Ovary (tissue), 7 donors: ENCODE measurements at regions not wholly inside any gene's neighbourhood (a gene's known extent, or its start where the extent isn't known, plus 50 kb on each side); places are given as distances from the start of the nearest gene placed in this dataset.
A peak's percentile ranks its signal among the peaks of the same experiment; 100 is the strongest.

Experiments
- DNase-seq, 5 donors: peaks; one replicate each; pipeline ENCODE4 v3.0.0-alpha.2; 2019 to 2020
- H3K27ac ChIP-seq, 2 donors: fragments of 200-600 bp; one replicate each; pipeline versions ENCODE4 v1.5.1 to v1.8.0; 2019 to 2022
- H3K27me3 ChIP-seq: fragments of 200-600 bp; one replicate; pipeline ENCODE4 v1.8.0; 2022
- H3K36me3 ChIP-seq: fragments of 200-600 bp; sonication (generic); one replicate; pipeline ENCODE4 v1.5.1; 2019
- H3K4me1 ChIP-seq: one replicate; pipeline ENCODE4 v1.8.1; 2013; ENCODE audit warnings: mild to moderate bottlenecking, moderate library complexity; ENCODE audit not compliant: insufficient read depth
- H3K4me3 ChIP-seq: fragments of 200-600 bp; sonication (generic); one replicate; pipeline ENCODE4 v1.5.1; 2017
- H3K9me3 ChIP-seq, 2 donors: fragments of 200-600 bp in 1 of 2; sonication (generic) in 1 of 2; one replicate each; pipeline versions ENCODE4 v1.5.1 to v1.8.1; 2013 to 2019; ENCODE audit warnings: mild to moderate bottlenecking in 1 of 2, moderate library complexity in 1 of 2
- EP300 ChIP-seq: sonication (generic); formaldehyde crosslinking; IDR thresholded peaks from one replicate; pipeline ENCODE4 v1.6.1; 2017; ENCODE audit warnings: antibody characterized with exemption
- POLR2A ChIP-seq: fragments of 450-650 bp; IDR thresholded peaks from one replicate; pipeline ENCODE4 v1.6.1; 2017; ENCODE audit warnings: antibody characterized with exemption, mild to moderate bottlenecking, moderate library complexity
- WGBS, 3 donors: extraction: QIAGEN DNeasy Blood & Tissue Kit in 1 of 3; methylation state at CpG; one replicate each; pipeline versions ENCODE4 v1.1.5 to v1.1.7; 2013 to 2017; 5-methylcytosine and 5-hydroxymethylcytosine counted together
- intact Hi-C, 4 donors: fragments of 100-400 bp; cut with DNase I; formaldehyde crosslinking; loops; one replicate each; pipeline versions ENCODE4 v1.11.0 to v1.15.1; 2022 to 2023
- TF ChIP-seq, protein P1 (sequence below), 3 donors: fragments of 450-650 bp in 2 of 3; fragments of 200-600 bp in 1 of 3; IDR thresholded peaks; one replicate each; pipeline versions ENCODE4 v1.5.1 to v1.8.0; 2016 to 2022; ENCODE audit warnings: antibody characterized with exemption in 3 of 3, mild to moderate bottlenecking in 1 of 3
- donor health status: DM: no; HTN: no; CAD: no; lungs with moderate emphysema.
- donor health status: DM: no; HTN: no; CAD: no.
- donor health status: Bipolar disorder and iron deficiency.
- donor health status: DM: no; HTN: no; CAD: no.
- donor health status: DM: yes; HTN: yes; CAD: no.

GRCh38 chr4:123553733-123554637 is 157.4 kb downstream of the SPRY1 start:
- Histone ChIP-seq H3K9me3 (no peaks in the 10 kb centered on the region), H3K36me3 (no peaks in the 10 kb centered on the region), H3K27ac (no peak overlapping the region), H3K4me1 (peaks cover 8% of the 10 kb centered on the region), H3K4me3 (no peak overlapping the region), H3K27me3 (no peaks in the 10 kb centered on the region)
- DNase-seq, result no peak
- intact Hi-C loops, result no loop called here
- no peak for TF ChIP-seq EP300
- TF ChIP-seq POLR2A, result no peak
- TF ChIP-seq, protein P1, sequence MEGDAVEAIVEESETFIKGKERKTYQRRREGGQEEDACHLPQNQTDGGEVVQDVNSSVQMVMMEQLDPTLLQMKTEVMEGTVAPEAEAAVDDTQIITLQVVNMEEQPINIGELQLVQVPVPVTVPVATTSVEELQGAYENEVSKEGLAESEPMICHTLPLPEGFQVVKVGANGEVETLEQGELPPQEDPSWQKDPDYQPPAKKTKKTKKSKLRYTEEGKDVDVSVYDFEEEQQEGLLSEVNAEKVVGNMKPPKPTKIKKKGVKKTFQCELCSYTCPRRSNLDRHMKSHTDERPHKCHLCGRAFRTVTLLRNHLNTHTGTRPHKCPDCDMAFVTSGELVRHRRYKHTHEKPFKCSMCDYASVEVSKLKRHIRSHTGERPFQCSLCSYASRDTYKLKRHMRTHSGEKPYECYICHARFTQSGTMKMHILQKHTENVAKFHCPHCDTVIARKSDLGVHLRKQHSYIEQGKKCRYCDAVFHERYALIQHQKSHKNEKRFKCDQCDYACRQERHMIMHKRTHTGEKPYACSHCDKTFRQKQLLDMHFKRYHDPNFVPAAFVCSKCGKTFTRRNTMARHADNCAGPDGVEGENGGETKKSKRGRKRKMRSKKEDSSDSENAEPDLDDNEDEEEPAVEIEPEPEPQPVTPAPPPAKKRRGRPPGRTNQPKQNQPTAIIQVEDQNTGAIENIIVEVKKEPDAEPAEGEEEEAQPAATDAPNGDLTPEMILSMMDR (IDR thresholded peaks at IDR 0.05), result no peak
- 92 to 97% (median 94%) methylated on average over 3 of the region's 3 CpGs for WGBS, 3 donors

DNA sequence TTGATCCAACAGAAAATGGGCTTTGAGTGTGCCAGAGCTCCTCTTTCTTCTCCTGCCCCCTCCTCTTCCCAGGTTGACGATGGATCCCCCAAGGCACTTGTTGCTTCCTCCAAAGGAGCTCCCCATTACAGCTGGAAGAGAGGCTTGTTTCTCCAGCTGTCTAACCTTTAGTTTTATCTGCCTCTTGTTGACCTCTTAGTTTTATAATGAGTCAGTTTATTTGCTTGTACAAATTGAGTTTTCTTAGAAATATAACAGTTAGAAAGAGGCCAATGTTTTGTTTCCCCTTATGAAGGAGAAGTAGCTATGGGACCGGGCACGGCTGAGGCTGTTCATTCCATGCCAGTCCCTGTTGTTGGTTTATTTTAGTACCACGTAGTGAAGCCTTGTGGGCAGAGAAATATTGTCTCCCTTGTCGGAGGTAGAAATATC is 158.2 kb downstream of the SPRY1 start:
- no peak for DNase-seq
- intact Hi-C loops, result loop anchor here in 1 of 4 donors (5.0 kb wide), 1 partner anchor 158 kb away; the partner anchor contains the start of gene SPRY1

GRCh38 chr4:123555233-123555806 is 158.7 kb downstream of the SPRY1 start:
- 4 to 21% (median 11%) methylated on average over 9 of the region's 9 CpGs for WGBS, 3 donors
- H3K4me3 ChIP-seq, result no peak overlapping the region
- H3K36me3 ChIP-seq, result no peaks in the 10 kb centered on the region
- DNase-seq, result peak; percentile 50 to 88 (median 83)
- H3K27ac ChIP-seq, result peak overlapping the region in 1 of 2 donors; percentile 34
- TF ChIP-seq, protein P1 (IDR thresholded peaks at IDR 0.05), result no peak
- TF ChIP-seq POLR2A, result no peak
- no peak for TF ChIP-seq EP300
- H3K27me3 ChIP-seq, result no peaks in the 10 kb centered on the region
- H3K4me1 ChIP-seq, result peaks cover 11% of the 10 kb centered on the region
- intact Hi-C loops, result loop anchor here in 1 of 4 donors (5.0 kb wide), 1 partner anchor 158 kb away; the partner anchor contains the start of gene SPRY1
- H3K9me3 ChIP-seq, result no peaks in the 10 kb centered on the region

More for the DNA sequence above, 158.2 kb downstream of the SPRY1 start:
- 12 to 25% (median 16%) methylated on average over 5 of the region's 5 CpGs for WGBS, 3 donors
- H3K4me3 ChIP-seq, result no peak overlapping the region
- H3K27me3 ChIP-seq, result no peaks in the 10 kb centered on the region
- peaks cover 8% of the 10 kb centered on the region for H3K4me1 ChIP-seq
- no peak overlapping the region for H3K27ac ChIP-seq
- TF ChIP-seq EP300 (peak; percentile 17), POLR2A (no peak)
- no peaks in the 10 kb centered on the region for H3K36me3 ChIP-seq
- H3K9me3 ChIP-seq, result no peaks in the 10 kb centered on the region

GRCh38 chr4:123555807-123556273 is 159.2 kb downstream of the SPRY1 start:
- WGBS, 3 donors, result 35 to 68% (median 36%) methylated on average over 6 of the region's 6 CpGs

DNA sequence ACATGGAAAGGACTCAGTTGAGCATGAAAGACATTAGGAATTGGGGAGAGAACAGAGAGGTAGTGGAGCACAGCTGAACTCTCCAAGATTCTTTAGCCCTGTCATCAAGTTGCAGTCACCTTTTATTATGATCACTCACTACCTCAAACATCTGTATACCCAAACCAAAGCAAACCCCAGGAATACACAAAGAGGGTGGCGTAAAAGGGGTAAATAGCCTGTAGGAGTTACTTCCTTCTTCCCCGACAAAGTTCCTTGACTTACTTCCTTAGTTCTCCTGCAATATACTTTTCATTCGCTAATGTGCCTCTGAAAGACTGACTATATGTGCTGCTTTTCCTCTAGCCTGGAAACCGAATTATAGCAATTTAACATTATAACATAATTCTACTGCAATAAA is 159.9 kb downstream of the SPRY1 start:
- WGBS, 3 donors, result 92 to 96% (median 93%) methylated on average over 4 of the region's 4 CpGs
- intact Hi-C loops, result loop anchor here in 1 of 4 donors (5.0 kb wide), 1 partner anchor 159 kb away; the partner anchor contains the start of gene SPRY1

More at GRCh38 chr4:123555807-123556273, 159.2 kb downstream of the SPRY1 start:
- intact Hi-C loops, result loop anchor here in 1 of 4 donors (5.0 kb wide), 1 partner anchor 159 kb away; the partner anchor contains the start of gene SPRY1
- H3K4me3 ChIP-seq, result no peak overlapping the region
- no peak for TF ChIP-seq POLR2A
- no peak for DNase-seq
- no peaks in the 10 kb centered on the region for H3K9me3 ChIP-seq
- peak overlapping the region in 1 of 2 donors; percentile 34 for H3K27ac ChIP-seq
- no peaks in the 10 kb centered on the region for H3K36me3 ChIP-seq
- no peaks in the 10 kb centered on the region for H3K27me3 ChIP-seq
- H3K4me1 ChIP-seq, result peaks cover 11% of the 10 kb centered on the region

More for the DNA sequence above, 159.9 kb downstream of the SPRY1 start:
- DNase-seq, result no peak
- Histone ChIP-seq H3K4me3 (no peak overlapping the region), H3K4me1 (peaks cover 11% of the 10 kb centered on the region), H3K27ac (no peak overlapping the region), H3K27me3 (no peaks in the 10 kb centered on the region), H3K36me3 (no peaks in the 10 kb centered on the region), H3K9me3 (no peaks in the 10 kb centered on the region)
- TF ChIP-seq, protein P1 (IDR thresholded peaks at IDR 0.05), result no peak
